Adrenal gland (tissue), 5 donors: ENCODE measurements at regions not wholly inside any gene's neighbourhood (a gene's known extent, or its start where the extent isn't known, plus 50 kb on each side); places are given as distances from the start of the nearest gene placed in this dataset.

Experiments
- POLR2A ChIP-seq, 2 donors: fragments of 450-650 bp; IDR thresholded peaks; one replicate each; pipeline ENCODE4 v1.6.1; 2017; ENCODE audit warnings: antibody characterized with exemption in 2 of 2, mild to moderate bottlenecking in 2 of 2, moderate library complexity in 1 of 2
- TF ChIP-seq, protein P1 (sequence below), 6 experiments: fragments of 450-650 bp in 4 of 6; fragments of 200-600 bp in 2 of 6; sonication (generic) in 1 of 6; IDR thresholded peaks; 1 replicate in 5 of 6; 2 replicates in 1 of 6; pipeline versions ENCODE4 v1.5.1 to v1.8.0; 2016 to 2021; ENCODE audit warnings: antibody characterized with exemption in 6 of 6, mild to moderate bottlenecking in 2 of 6, moderate library complexity in 1 of 6
- donor health status: DM: no; HTN: no; CAD: no.

DNA sequence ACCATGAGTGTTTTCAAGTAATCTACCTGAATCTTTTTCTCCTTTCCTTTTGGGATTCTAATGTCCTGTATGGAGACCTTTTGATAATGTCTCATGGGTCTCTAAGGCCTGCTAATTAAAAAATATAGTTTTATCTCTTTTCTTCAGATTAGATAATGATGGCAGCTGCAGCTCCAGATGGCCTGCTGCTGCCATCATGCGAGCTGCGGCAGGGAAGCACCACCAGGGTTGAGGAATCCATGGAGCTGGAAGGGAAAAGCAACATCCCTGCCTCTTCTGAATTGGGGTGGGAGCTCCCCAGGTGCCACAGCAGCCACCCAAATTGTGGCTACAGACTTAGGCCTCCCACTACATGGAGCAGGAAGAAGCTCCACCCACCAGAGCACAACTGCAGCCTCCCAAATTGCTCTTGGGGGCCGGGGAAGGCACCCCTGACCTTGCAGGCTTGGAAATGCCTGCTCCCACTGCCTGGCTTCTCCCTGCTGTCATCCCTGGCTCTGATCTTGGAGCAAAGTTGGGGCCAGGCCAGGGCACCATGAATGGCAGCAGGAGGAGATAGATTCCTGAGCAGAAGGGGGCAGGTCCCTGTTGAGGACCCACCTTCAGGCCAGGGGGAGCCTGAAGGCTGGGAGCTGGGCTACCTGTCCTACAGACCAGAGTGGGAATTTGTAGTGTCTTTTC lies 189.6 kb upstream of the MAN1A1 start:
- no peak for TF ChIP-seq POLR2A (IDR thresholded peaks at IDR 0.05)
- TF ChIP-seq, protein P1, sequence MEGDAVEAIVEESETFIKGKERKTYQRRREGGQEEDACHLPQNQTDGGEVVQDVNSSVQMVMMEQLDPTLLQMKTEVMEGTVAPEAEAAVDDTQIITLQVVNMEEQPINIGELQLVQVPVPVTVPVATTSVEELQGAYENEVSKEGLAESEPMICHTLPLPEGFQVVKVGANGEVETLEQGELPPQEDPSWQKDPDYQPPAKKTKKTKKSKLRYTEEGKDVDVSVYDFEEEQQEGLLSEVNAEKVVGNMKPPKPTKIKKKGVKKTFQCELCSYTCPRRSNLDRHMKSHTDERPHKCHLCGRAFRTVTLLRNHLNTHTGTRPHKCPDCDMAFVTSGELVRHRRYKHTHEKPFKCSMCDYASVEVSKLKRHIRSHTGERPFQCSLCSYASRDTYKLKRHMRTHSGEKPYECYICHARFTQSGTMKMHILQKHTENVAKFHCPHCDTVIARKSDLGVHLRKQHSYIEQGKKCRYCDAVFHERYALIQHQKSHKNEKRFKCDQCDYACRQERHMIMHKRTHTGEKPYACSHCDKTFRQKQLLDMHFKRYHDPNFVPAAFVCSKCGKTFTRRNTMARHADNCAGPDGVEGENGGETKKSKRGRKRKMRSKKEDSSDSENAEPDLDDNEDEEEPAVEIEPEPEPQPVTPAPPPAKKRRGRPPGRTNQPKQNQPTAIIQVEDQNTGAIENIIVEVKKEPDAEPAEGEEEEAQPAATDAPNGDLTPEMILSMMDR (IDR thresholded peaks at IDR 0.05), result no peak
